ENCODE measurements at regions not wholly inside any gene's neighbourhood (a gene's known extent, or its start where the extent isn't known, plus 50 kb on each side); places are given as distances from the start of the nearest gene placed in this dataset.

DNA sequence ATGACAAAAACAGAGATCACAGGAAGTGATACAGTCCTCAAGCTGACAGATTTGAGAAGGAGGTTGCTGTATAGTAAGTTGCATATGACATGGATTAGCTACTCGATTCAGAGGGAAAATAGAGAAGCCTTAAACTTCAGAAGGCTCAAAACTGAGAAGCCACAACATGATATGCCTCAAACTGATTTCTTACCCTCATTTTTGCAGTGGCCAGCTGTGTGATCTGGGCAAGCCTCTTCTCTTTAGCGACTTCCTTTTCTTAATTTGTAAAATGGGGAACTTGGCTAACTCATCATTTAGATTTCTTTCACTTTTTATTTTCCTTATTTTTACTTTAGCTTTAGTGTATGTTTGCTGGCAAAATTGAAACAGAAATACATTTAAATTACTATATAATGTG, 421.1 kb downstream of the KIF4B start:
- no peak overlapping the region for H3K23ac ChIP-seq (ENCODE audit: low read depth, low read length, poor library complexity)
- H3K27ac ChIP-seq (replicated peaks; ENCODE audit: low read length): no peak overlapping the region
- no peak overlapping the region for H2BK5ac ChIP-seq (ENCODE audit: low read length)
- H3K9ac ChIP-seq (ENCODE audit: low read depth, low read length, poor library complexity): no peak overlapping the region
- no peaks in the 10 kb centered on the region for H3K36me3 ChIP-seq (replicated peaks in 1 of 2; ENCODE audit: control insufficient read depth in 2 of 2, insufficient read depth in 2 of 2, low read length in 2 of 2)
- no peak overlapping the region for H3K4me2 ChIP-seq (ENCODE audit: insufficient read depth, low read length, poor library complexity, severe bottlenecking)
- H4K8ac ChIP-seq (ENCODE audit: low read depth, low read length): no peak overlapping the region
- no peak overlapping the region for H2AFZ ChIP-seq (ENCODE audit: low read length)
- no peak overlapping the region for H2BK12ac ChIP-seq (ENCODE audit: low read length)
- no peak for DNase-seq (ENCODE audit: low spot score)
- H3K4ac ChIP-seq (ENCODE audit: low read length): no peak overlapping the region
- H2BK120ac ChIP-seq (ENCODE audit: low read depth, low read length): no peak overlapping the region
- no peaks in the 10 kb centered on the region for H3K27me3 ChIP-seq (ENCODE audit: control insufficient read depth in 3 of 3, insufficient read depth in 3 of 3, low read depth in 1 of 3, low read length in 3 of 3)
- H3K14ac ChIP-seq (ENCODE audit: low read length): no peak overlapping the region
- H3K9me3 ChIP-seq (replicated peaks in 1 of 2; ENCODE audit: control insufficient read depth in 2 of 2, insufficient read depth in 1 of 2, low read depth in 1 of 2, low read length in 2 of 2): peaks cover 0 to 5% of the 10 kb centered on the region in 2 donors
- H3K4me3 ChIP-seq (ENCODE audit: low read length in 2 of 2): no peak overlapping the region
- no peak overlapping the region for H4K91ac ChIP-seq (ENCODE audit: low read depth, low read length, poor library complexity)
- no peaks in the 10 kb centered on the region for H3K79me1 ChIP-seq (ENCODE audit: low read depth, low read length)
- no peaks in the 10 kb centered on the region for H3K4me1 ChIP-seq (ENCODE audit: control insufficient read depth in 2 of 2, insufficient read depth in 1 of 2, low read depth in 1 of 2, low read length in 2 of 2)
- H2BK15ac ChIP-seq (ENCODE audit: low read length): no peak overlapping the region
- no peak overlapping the region for H3K18ac ChIP-seq (ENCODE audit: low read length)
- no peak overlapping the region for H2AK5ac ChIP-seq (ENCODE audit: low read depth, low read length)
- no CpG with 5 or more reads among the region's 2 CpGs for WGBS, 2 donors (ENCODE audit: extremely low coverage in 2 of 2, insufficient read length in 2 of 2, insufficient replicate concordance in 1 of 2)

GRCh38 chr5:155441849-155442248, 428.3 kb downstream of the KIF4B start:
- no peak overlapping the region for H2AFZ ChIP-seq (ENCODE audit: low read length)
- H2BK120ac ChIP-seq (ENCODE audit: low read depth, low read length): no peak overlapping the region

DNA sequence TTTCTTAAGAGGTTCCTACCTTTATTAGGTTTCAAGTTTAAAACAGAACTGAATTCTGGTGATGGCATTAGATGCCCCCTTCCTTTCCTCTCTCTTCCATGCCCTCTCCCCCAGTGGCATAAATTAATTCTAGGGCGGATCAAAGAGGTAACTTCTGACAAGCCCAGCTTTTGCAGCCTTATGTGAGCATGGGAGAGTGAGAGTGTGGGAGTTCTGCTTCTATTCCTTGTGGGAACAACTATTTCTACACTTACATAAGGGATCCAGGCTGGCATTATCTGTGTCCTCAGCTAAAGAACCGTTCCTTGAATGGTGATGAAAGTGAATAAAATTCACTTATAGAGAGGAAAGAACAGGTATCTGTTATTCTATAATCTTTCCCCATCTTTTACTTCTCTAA, 437.6 kb downstream of the KIF4B start:
- Histone ChIP-seq H3K79me1 (ENCODE audit: low read depth, low read length) (no peaks in the 10 kb centered on the region), H3K36me3 (replicated peaks in 1 of 2; ENCODE audit: control insufficient read depth in 2 of 2, insufficient read depth in 2 of 2, low read length in 2 of 2) (no peaks in the 10 kb centered on the region), H3K9ac (ENCODE audit: low read depth, low read length, poor library complexity) (no peak overlapping the region), H2BK5ac (ENCODE audit: low read length) (no peak overlapping the region), H3K27me3 (ENCODE audit: control insufficient read depth in 3 of 3, insufficient read depth in 3 of 3, low read depth in 1 of 3, low read length in 3 of 3) (no peaks in the 10 kb centered on the region), H3K27ac (replicated peaks; ENCODE audit: low read length) (no peak overlapping the region), H4K91ac (ENCODE audit: low read depth, low read length, poor library complexity) (no peak overlapping the region), H2BK12ac (ENCODE audit: low read length) (no peak overlapping the region), H3K4me3 (ENCODE audit: low read length in 2 of 2) (no peak overlapping the region), H3K9me3 (replicated peaks in 1 of 2; ENCODE audit: control insufficient read depth in 2 of 2, insufficient read depth in 1 of 2, low read depth in 1 of 2, low read length in 2 of 2) (no peaks in the 10 kb centered on the region), H3K23ac (ENCODE audit: low read depth, low read length, poor library complexity) (no peak overlapping the region), H3K4me2 (ENCODE audit: insufficient read depth, low read length, poor library complexity, severe bottlenecking) (no peak overlapping the region), H2BK15ac (ENCODE audit: low read length) (no peak overlapping the region), H4K8ac (ENCODE audit: low read depth, low read length) (no peak overlapping the region), H3K4me1 (ENCODE audit: control insufficient read depth in 2 of 2, insufficient read depth in 1 of 2, low read depth in 1 of 2, low read length in 2 of 2) (peaks cover 0 to 1% of the 10 kb centered on the region in 2 donors), H3K18ac (ENCODE audit: low read length) (no peak overlapping the region), H2BK120ac (ENCODE audit: low read depth, low read length) (no peak overlapping the region), H3K4ac (ENCODE audit: low read length) (no peak overlapping the region), H3K14ac (ENCODE audit: low read length) (no peak overlapping the region), H2AFZ (ENCODE audit: low read length) (no peak overlapping the region), H2AK5ac (ENCODE audit: low read depth, low read length) (no peak overlapping the region)
- DNase-seq (ENCODE audit: low spot score): no peak
- no CpG with 5 or more reads among the region's 2 CpGs for WGBS, 2 donors (ENCODE audit: extremely low coverage in 2 of 2, insufficient read length in 2 of 2, insufficient replicate concordance in 1 of 2)

More at GRCh38 chr5:155441849-155442248, 428.3 kb downstream of the KIF4B start:
- peaks cover 0 to 3% of the 10 kb centered on the region in 2 donors for H3K9me3 ChIP-seq (replicated peaks in 1 of 2; ENCODE audit: control insufficient read depth in 2 of 2, insufficient read depth in 1 of 2, low read depth in 1 of 2, low read length in 2 of 2)
- H3K14ac ChIP-seq (ENCODE audit: low read length): no peak overlapping the region
- no peaks in the 10 kb centered on the region for H3K36me3 ChIP-seq (replicated peaks in 1 of 2; ENCODE audit: control insufficient read depth in 2 of 2, insufficient read depth in 2 of 2, low read length in 2 of 2)
- no peak overlapping the region for H4K8ac ChIP-seq (ENCODE audit: low read depth, low read length)
- H3K4ac ChIP-seq (ENCODE audit: low read length): no peak overlapping the region
- H3K4me2 ChIP-seq (ENCODE audit: insufficient read depth, low read length, poor library complexity, severe bottlenecking): no peak overlapping the region
- H2AK5ac ChIP-seq (ENCODE audit: low read depth, low read length): no peak overlapping the region
- H3K9ac ChIP-seq (ENCODE audit: low read depth, low read length, poor library complexity): no peak overlapping the region
- H3K4me3 ChIP-seq (ENCODE audit: low read length in 2 of 2): no peak overlapping the region
- no peak overlapping the region for H3K23ac ChIP-seq (ENCODE audit: low read depth, low read length, poor library complexity)
- no peaks in the 10 kb centered on the region for H3K79me1 ChIP-seq (ENCODE audit: low read depth, low read length)
- no peaks in the 10 kb centered on the region for H3K4me1 ChIP-seq (ENCODE audit: control insufficient read depth in 2 of 2, insufficient read depth in 1 of 2, low read depth in 1 of 2, low read length in 2 of 2)
- H2BK5ac ChIP-seq (ENCODE audit: low read length): no peak overlapping the region
- H2BK12ac ChIP-seq (ENCODE audit: low read length): no peak overlapping the region
- H3K18ac ChIP-seq (ENCODE audit: low read length): no peak overlapping the region
- no peak overlapping the region for H3K27ac ChIP-seq (replicated peaks; ENCODE audit: low read length)
- DNase-seq (ENCODE audit: low spot score): no peak
- no peaks in the 10 kb centered on the region for H3K27me3 ChIP-seq (ENCODE audit: control insufficient read depth in 3 of 3, insufficient read depth in 3 of 3, low read depth in 1 of 3, low read length in 3 of 3)
- no peak overlapping the region for H2BK15ac ChIP-seq (ENCODE audit: low read length)
- H4K91ac ChIP-seq (ENCODE audit: low read depth, low read length, poor library complexity): no peak overlapping the region

DNA sequence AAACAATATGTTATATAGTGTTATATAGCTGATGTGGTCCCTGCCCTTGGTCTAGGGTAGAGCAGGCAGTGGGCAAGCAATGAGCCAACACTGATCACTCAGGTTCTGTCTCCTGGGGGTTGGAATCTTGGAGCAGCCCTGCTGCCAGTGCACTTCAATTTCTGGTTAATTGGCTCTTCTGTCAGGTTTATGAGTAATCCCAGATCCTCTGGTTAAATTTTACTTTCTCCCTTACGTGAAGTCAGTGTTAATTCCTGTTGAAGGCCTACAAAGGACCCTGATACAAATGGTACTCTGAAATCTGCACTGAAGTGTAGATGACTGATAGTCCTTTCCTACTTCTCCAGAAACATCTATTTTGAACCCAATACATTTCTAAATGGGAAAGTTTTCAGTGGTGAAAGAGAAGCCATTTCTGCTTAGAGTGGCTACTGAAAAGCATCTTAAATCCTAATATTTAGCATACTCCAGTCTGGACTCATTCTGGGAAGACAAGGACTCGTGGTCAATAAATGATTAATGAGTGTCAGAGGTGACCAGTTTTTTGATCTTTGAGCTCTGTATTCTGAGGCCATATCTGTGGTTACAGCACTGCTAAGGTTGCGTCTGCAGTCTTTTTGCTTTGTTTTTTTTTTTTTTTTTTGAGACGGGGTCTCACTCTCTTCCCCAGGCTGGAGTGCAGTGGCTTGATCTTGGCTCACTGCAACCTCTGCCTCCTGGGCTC, 442.4 kb downstream of the KIF4B start:
- H3K79me1 ChIP-seq (ENCODE audit: low read depth, low read length): no peaks in the 10 kb centered on the region
- H3K4me2 ChIP-seq (ENCODE audit: insufficient read depth, low read length, poor library complexity, severe bottlenecking): no peak overlapping the region
- no peak overlapping the region for H3K14ac ChIP-seq (ENCODE audit: low read length)
- no peak overlapping the region for H2AK5ac ChIP-seq (ENCODE audit: low read depth, low read length)
- no peak overlapping the region for H3K9ac ChIP-seq (ENCODE audit: low read depth, low read length, poor library complexity)
- H3K18ac ChIP-seq (ENCODE audit: low read length): no peak overlapping the region
- no peak overlapping the region for H2AFZ ChIP-seq (ENCODE audit: low read length)
- no peaks in the 10 kb centered on the region for H3K36me3 ChIP-seq (replicated peaks in 1 of 2; ENCODE audit: control insufficient read depth in 2 of 2, insufficient read depth in 2 of 2, low read length in 2 of 2)
- no peak for DNase-seq (ENCODE audit: low spot score)
- H2BK5ac ChIP-seq (ENCODE audit: low read length): no peak overlapping the region
- no peak overlapping the region for H3K23ac ChIP-seq (ENCODE audit: low read depth, low read length, poor library complexity)
- H3K27ac ChIP-seq (replicated peaks; ENCODE audit: low read length): no peak overlapping the region
- no peak overlapping the region for H2BK120ac ChIP-seq (ENCODE audit: low read depth, low read length)
- no peaks in the 10 kb centered on the region for H3K27me3 ChIP-seq (ENCODE audit: control insufficient read depth in 3 of 3, insufficient read depth in 3 of 3, low read depth in 1 of 3, low read length in 3 of 3)
- no peak overlapping the region for H4K91ac ChIP-seq (ENCODE audit: low read depth, low read length, poor library complexity)
- H3K4me1 ChIP-seq (ENCODE audit: control insufficient read depth in 2 of 2, insufficient read depth in 1 of 2, low read depth in 1 of 2, low read length in 2 of 2): peaks cover 0 to 3% of the 10 kb centered on the region in 2 donors
- no peaks in the 10 kb centered on the region for H3K9me3 ChIP-seq (replicated peaks in 1 of 2; ENCODE audit: control insufficient read depth in 2 of 2, insufficient read depth in 1 of 2, low read depth in 1 of 2, low read length in 2 of 2)
- no CpG with 5 or more reads among the region's 4 CpGs for WGBS, 2 donors (ENCODE audit: extremely low coverage in 2 of 2, insufficient read length in 2 of 2, insufficient replicate concordance in 1 of 2)
- no peak overlapping the region for H4K8ac ChIP-seq (ENCODE audit: low read depth, low read length)
- no peak overlapping the region for H2BK15ac ChIP-seq (ENCODE audit: low read length)
- no peak overlapping the region for H3K4me3 ChIP-seq (ENCODE audit: low read length in 2 of 2)
- H2BK12ac ChIP-seq (ENCODE audit: low read length): no peak overlapping the region
- no peak overlapping the region for H3K4ac ChIP-seq (ENCODE audit: low read length)
